ENCODE measurements at regions not wholly inside any gene's neighbourhood (a gene's known extent, or its start where the extent isn't known, plus 50 kb on each side); places are given as distances from the start of the nearest gene placed in this dataset.

DNA sequence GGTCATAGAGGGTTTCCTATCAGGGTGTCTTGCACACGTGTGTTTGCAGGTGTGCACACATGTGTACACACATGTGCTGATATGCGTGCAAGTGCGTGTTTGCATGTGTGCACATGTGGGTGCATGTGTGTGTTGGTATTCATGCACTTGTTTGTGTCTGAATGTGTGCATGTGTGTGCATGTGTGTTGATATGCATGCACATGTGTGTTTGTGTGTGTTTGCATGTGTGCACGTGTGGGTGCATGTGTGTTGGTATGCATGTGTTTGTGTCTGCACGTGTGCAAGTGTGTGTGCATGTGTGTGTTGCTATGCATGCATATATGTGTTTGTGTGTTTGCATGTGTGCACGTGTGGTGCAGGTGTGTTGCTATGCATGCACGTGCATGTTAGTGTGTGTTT lies 150.5 kb downstream of the SOX1 start:
- H3K4me3 ChIP-seq (ENCODE audit: low read depth, low read length), result no peak overlapping the region
- no peak overlapping the region for H3K9ac ChIP-seq (ENCODE audit: low read length)
- H3K36me3 ChIP-seq (ENCODE audit: control insufficient read depth in 1 of 2, insufficient read depth in 2 of 2, low read length in 2 of 2), result no peaks in the 10 kb centered on the region
- H3K18ac ChIP-seq (ENCODE audit: low read length), result no peak overlapping the region
- H2AFZ ChIP-seq (ENCODE audit: insufficient read depth, low read length, poor library complexity), result no peak overlapping the region
- peak overlapping the region; percentile 95 for H3K23ac ChIP-seq (ENCODE audit: low read length)
- no peak overlapping the region for H2BK12ac ChIP-seq (ENCODE audit: low read length)
- no peak overlapping the region for H3K14ac ChIP-seq (ENCODE audit: low read length)
- no peaks in the 10 kb centered on the region for H3K4me1 ChIP-seq (ENCODE audit: control insufficient read depth in 1 of 2, insufficient read depth in 2 of 2, low read length in 2 of 2)
- H3K9me3 ChIP-seq (ENCODE audit: insufficient read depth, low read depth, low read length), result peaks cover 8% of the 10 kb centered on the region
- H4K91ac ChIP-seq (ENCODE audit: low read depth, low read length), result no peak overlapping the region
- no peak overlapping the region for H3K4me2 ChIP-seq (ENCODE audit: low read length)
- no peak for DNase-seq
- no peak overlapping the region for H2AK5ac ChIP-seq (ENCODE audit: low read length)
- H2BK5ac ChIP-seq (ENCODE audit: low read depth, low read length, poor library complexity), result no peak overlapping the region
- no peaks in the 10 kb centered on the region for H3K79me1 ChIP-seq (ENCODE audit: low read length)
- no peak overlapping the region for H3K27ac ChIP-seq (ENCODE audit: low read depth, low read length)
- WGBS (ENCODE audit: extremely low coverage, insufficient coverage, insufficient read length), result no CpG with 5 or more reads among the region's 7 CpGs
- H2BK120ac ChIP-seq (ENCODE audit: insufficient read depth, low read length, poor library complexity), result no peak overlapping the region
- no peak overlapping the region for H4K8ac ChIP-seq (ENCODE audit: low read depth, low read length)
- H3K4ac ChIP-seq (ENCODE audit: low read depth, low read length), result no peak overlapping the region
- H3K27me3 ChIP-seq (ENCODE audit: insufficient read depth, low read length), result no peaks in the 10 kb centered on the region
- H4K12ac ChIP-seq (ENCODE audit: low read depth, low read length), result no peak overlapping the region
- no peaks in the 10 kb centered on the region for H3K79me2 ChIP-seq (ENCODE audit: control insufficient read depth, insufficient read depth, low read length, poor library complexity)

DNA sequence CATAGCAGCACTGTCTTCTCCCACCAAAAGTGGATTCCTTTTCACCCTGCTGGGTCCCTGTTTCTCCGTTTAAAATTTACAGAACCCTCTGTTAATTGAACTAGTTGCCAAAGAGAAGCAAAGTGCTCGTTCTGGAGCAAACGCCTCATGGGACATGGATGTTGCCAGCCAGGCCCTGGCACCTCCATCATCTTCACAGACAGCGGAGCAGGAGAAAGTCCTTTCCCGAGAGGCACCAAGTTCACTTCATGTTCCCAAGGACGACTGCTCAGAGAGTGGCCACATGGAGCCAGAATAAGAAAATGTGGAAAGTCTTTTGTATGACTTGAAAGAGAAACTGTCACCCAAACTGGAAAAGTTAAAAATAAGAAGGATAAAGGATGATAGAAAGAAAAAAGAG lies 151.5 kb downstream of the SOX1 start:
- Histone ChIP-seq H2AK5ac (ENCODE audit: low read length) (no peak overlapping the region), H4K91ac (ENCODE audit: low read depth, low read length) (no peak overlapping the region), H3K14ac (ENCODE audit: low read length) (no peak overlapping the region), H3K4me2 (ENCODE audit: low read length) (no peak overlapping the region), H3K36me3 (ENCODE audit: control insufficient read depth in 1 of 2, insufficient read depth in 2 of 2, low read length in 2 of 2) (no peaks in the 10 kb centered on the region), H3K9me3 (ENCODE audit: insufficient read depth, low read depth, low read length) (peaks cover 4% of the 10 kb centered on the region), H2AFZ (ENCODE audit: insufficient read depth, low read length, poor library complexity) (no peak overlapping the region), H4K8ac (ENCODE audit: low read depth, low read length) (no peak overlapping the region), H3K79me2 (ENCODE audit: control insufficient read depth, insufficient read depth, low read length, poor library complexity) (no peaks in the 10 kb centered on the region), H4K12ac (ENCODE audit: low read depth, low read length) (no peak overlapping the region), H2BK12ac (ENCODE audit: low read length) (no peak overlapping the region), H3K18ac (ENCODE audit: low read length) (no peak overlapping the region), H3K4ac (ENCODE audit: low read depth, low read length) (no peak overlapping the region), H3K9ac (ENCODE audit: low read length) (no peak overlapping the region), H3K23ac (ENCODE audit: low read length) (no peak overlapping the region), H3K4me3 (ENCODE audit: low read depth, low read length) (no peak overlapping the region), H3K4me1 (ENCODE audit: control insufficient read depth in 1 of 2, insufficient read depth in 2 of 2, low read length in 2 of 2) (no peaks in the 10 kb centered on the region), H3K79me1 (ENCODE audit: low read length) (no peaks in the 10 kb centered on the region), H3K27ac (ENCODE audit: low read depth, low read length) (no peak overlapping the region), H2BK5ac (ENCODE audit: low read depth, low read length, poor library complexity) (no peak overlapping the region), H2BK120ac (ENCODE audit: insufficient read depth, low read length, poor library complexity) (no peak overlapping the region), H3K27me3 (ENCODE audit: insufficient read depth, low read length) (no peaks in the 10 kb centered on the region)
- no CpG with 5 or more reads among the region's 6 CpGs for WGBS (ENCODE audit: extremely low coverage, insufficient coverage, insufficient read length)
- DNase-seq, result no peak

- Histone ChIP-seq H3K4me3 (ENCODE audit: low read depth, low read length) (no peak overlapping the region), H2BK5ac (ENCODE audit: low read depth, low read length, poor library complexity) (no peak overlapping the region)
Observed at GRCh38 chr13:112219740-112220139, 152.8 kb downstream of the SOX1 start.

DNA sequence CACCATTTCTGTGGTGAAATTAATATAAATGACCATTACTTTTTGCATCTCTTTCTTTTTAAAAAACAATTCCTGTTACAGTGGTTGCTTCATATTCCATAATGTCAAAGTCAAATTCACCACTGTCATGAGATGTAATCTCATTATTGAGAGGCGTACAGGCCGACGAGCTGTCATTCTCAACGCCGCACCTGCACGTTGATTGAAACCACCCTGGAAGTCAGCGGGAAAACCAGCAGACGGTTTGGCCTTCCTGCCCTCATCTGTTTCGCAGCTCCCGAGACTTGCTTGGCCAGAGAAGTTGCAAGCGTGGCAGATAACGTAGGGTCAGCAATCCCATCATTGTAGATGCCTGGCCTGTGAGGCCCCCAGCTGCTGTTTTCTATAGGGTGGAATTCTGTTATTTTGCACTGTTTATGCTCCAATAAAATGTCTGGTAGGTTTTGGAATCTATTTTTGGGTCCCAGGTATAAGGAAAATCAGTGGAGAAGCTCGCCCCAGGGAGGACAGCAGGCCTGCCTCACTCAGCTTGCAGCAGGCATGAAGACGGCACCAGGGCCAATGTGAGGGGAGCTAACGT lies 153.4 kb downstream of the SOX1 start:
- DNase-seq, result no peak
- Histone ChIP-seq H4K91ac (ENCODE audit: low read depth, low read length) (no peak overlapping the region), H2AK5ac (ENCODE audit: low read length) (no peak overlapping the region), H3K14ac (ENCODE audit: low read length) (no peak overlapping the region), H3K9me3 (ENCODE audit: insufficient read depth, low read depth, low read length) (peaks cover 4% of the 10 kb centered on the region), H3K79me1 (ENCODE audit: low read length) (no peaks in the 10 kb centered on the region), H3K18ac (ENCODE audit: low read length) (no peak overlapping the region), H3K4me3 (ENCODE audit: low read depth, low read length) (no peak overlapping the region), H3K36me3 (ENCODE audit: control insufficient read depth in 1 of 2, insufficient read depth in 2 of 2, low read length in 2 of 2) (no peaks in the 10 kb centered on the region), H3K9ac (ENCODE audit: low read length) (no peak overlapping the region), H4K8ac (ENCODE audit: low read depth, low read length) (no peak overlapping the region), H2BK12ac (ENCODE audit: low read length) (no peak overlapping the region), H2AFZ (ENCODE audit: insufficient read depth, low read length, poor library complexity) (no peak overlapping the region), H3K4ac (ENCODE audit: low read depth, low read length) (no peak overlapping the region), H3K23ac (ENCODE audit: low read length) (no peak overlapping the region), H2BK120ac (ENCODE audit: insufficient read depth, low read length, poor library complexity) (no peak overlapping the region), H2BK5ac (ENCODE audit: low read depth, low read length, poor library complexity) (no peak overlapping the region), H4K12ac (ENCODE audit: low read depth, low read length) (no peak overlapping the region), H3K4me2 (ENCODE audit: low read length) (no peak overlapping the region), H3K79me2 (ENCODE audit: control insufficient read depth, insufficient read depth, low read length, poor library complexity) (no peaks in the 10 kb centered on the region), H3K27me3 (ENCODE audit: insufficient read depth, low read length) (no peaks in the 10 kb centered on the region), H3K27ac (ENCODE audit: low read depth, low read length) (no peak overlapping the region), H3K4me1 (ENCODE audit: control insufficient read depth in 1 of 2, insufficient read depth in 2 of 2, low read length in 2 of 2) (no peaks in the 10 kb centered on the region)
- WGBS (ENCODE audit: extremely low coverage, insufficient coverage, insufficient read length), result no CpG with 5 or more reads among the region's 15 CpGs

More at GRCh38 chr13:112219740-112220139, 152.8 kb downstream of the SOX1 start:
- Histone ChIP-seq H3K9me3 (ENCODE audit: insufficient read depth, low read depth, low read length) (peaks cover 4% of the 10 kb centered on the region), H4K8ac (ENCODE audit: low read depth, low read length) (no peak overlapping the region), H3K27me3 (ENCODE audit: insufficient read depth, low read length) (no peaks in the 10 kb centered on the region), H3K4me1 (ENCODE audit: control insufficient read depth in 1 of 2, insufficient read depth in 2 of 2, low read length in 2 of 2) (no peaks in the 10 kb centered on the region), H2AK5ac (ENCODE audit: low read length) (no peak overlapping the region), H3K27ac (ENCODE audit: low read depth, low read length) (no peak overlapping the region), H3K14ac (ENCODE audit: low read length) (no peak overlapping the region), H3K79me2 (ENCODE audit: control insufficient read depth, insufficient read depth, low read length, poor library complexity) (no peaks in the 10 kb centered on the region), H4K91ac (ENCODE audit: low read depth, low read length) (no peak overlapping the region), H3K79me1 (ENCODE audit: low read length) (no peaks in the 10 kb centered on the region), H3K36me3 (ENCODE audit: control insufficient read depth in 1 of 2, insufficient read depth in 2 of 2, low read length in 2 of 2) (no peaks in the 10 kb centered on the region), H3K18ac (ENCODE audit: low read length) (no peak overlapping the region), H3K4me2 (ENCODE audit: low read length) (no peak overlapping the region), H3K9ac (ENCODE audit: low read length) (no peak overlapping the region), H2BK120ac (ENCODE audit: insufficient read depth, low read length, poor library complexity) (no peak overlapping the region), H2AFZ (ENCODE audit: insufficient read depth, low read length, poor library complexity) (no peak overlapping the region), H3K4ac (ENCODE audit: low read depth, low read length) (no peak overlapping the region), H4K12ac (ENCODE audit: low read depth, low read length) (no peak overlapping the region), H3K23ac (ENCODE audit: low read length) (no peak overlapping the region), H2BK12ac (ENCODE audit: low read length) (no peak overlapping the region)
- DNase-seq, result no peak
- WGBS (ENCODE audit: extremely low coverage, insufficient coverage, insufficient read length), result no CpG with 5 or more reads among the region's 8 CpGs

All from trophoblast cell (in vitro differentiated cells and primary cell).